ENCODE measurements at regions not wholly inside any gene's neighbourhood (a gene's known extent, or its start where the extent isn't known, plus 50 kb on each side); places are given as distances from the start of the nearest gene placed in this dataset.

DNA sequence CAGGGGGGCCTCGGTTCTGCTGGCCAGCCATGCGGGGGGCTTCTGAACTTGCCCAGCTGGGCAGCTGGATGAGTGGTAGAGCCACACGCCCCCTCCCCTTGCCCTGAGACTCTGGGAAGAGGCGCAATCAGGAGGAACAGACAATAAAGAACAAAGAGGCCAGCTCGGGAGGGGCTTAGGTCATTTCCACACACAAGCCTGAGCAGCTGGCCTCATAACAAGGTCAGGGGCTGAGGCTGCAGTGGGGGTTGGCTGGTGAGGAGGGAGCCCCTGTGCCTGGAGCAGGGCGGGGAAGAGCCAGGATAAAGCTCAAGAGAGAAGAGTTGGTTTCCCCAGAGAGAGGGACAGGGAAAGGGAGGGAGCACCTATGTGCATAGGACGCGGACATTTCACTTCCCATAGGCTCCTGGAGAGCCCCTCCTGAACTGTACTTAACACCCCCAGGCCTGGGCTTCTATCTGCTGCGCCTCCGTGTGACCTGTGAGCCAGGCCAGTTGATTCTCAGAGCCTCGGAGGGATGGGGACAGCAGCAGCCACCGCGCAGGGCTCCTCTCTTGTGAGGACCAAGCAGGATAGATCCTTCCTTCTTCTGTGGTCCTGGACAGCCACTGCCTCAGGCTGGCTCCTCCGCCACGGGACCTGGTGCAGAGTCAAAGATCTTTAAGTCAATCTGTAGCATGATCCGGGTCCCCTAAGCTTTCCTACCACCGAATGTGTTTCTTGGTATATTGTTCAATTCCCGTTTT, 75.3 kb upstream of the GGTA1 start:
- Histone ChIP-seq H3K27me3 (ENCODE audit: insufficient read depth, low read depth, severe bottlenecking) (no peaks in the 10 kb centered on the region), H3K4me3 (ENCODE audit: low read depth, low read length) (no peak overlapping the region), H3K36me3 (peaks cover 3% of the 10 kb centered on the region; the same call in 1 of the 2 replicates), H3K27ac (peak overlapping the region; percentile 94), H3K9me3 (ENCODE audit: severe bottlenecking) (no peaks in the 10 kb centered on the region)
- peak; percentile 91 for DNase-seq
- TF ChIP-seq CTCF (IDR thresholded peaks at IDR 0.05; ENCODE audit: low read depth, low read length) = no peak

- TF ChIP-seq CTCF (IDR thresholded peaks at IDR 0.05; ENCODE audit: low read depth, low read length) = peak; percentile 26; the same call in 1 of the 2 replicates
- DNase-seq = peak; percentile 64
- peak overlapping the region; percentile 94 for H3K27ac ChIP-seq
These were observed 75.0 kb upstream of the DAB2IP start for GRCh38 chr9:121576281-121577075.

GRCh38 chr9:121577166-121577565, 74.3 kb upstream of the DAB2IP start:
- Histone ChIP-seq H3K9me3 (ENCODE audit: severe bottlenecking) (no peaks in the 10 kb centered on the region), H3K4me3 (ENCODE audit: low read depth, low read length) (no peak overlapping the region), H3K27me3 (ENCODE audit: insufficient read depth, low read depth, severe bottlenecking) (no peaks in the 10 kb centered on the region), H3K27ac (peak overlapping the region; percentile 94), H3K36me3 (no peaks in the 10 kb centered on the region)
- peak; percentile 67 for DNase-seq
- TF ChIP-seq CTCF (IDR thresholded peaks at IDR 0.05; ENCODE audit: low read depth, low read length) = no peak

More at GRCh38 chr9:121576281-121577075, 75.0 kb upstream of the DAB2IP start:
- H3K36me3 ChIP-seq = no peaks in the 10 kb centered on the region
- H3K27me3 ChIP-seq (ENCODE audit: insufficient read depth, low read depth, severe bottlenecking) = no peaks in the 10 kb centered on the region
- H3K4me3 ChIP-seq (ENCODE audit: low read depth, low read length) = no peak overlapping the region
- no peaks in the 10 kb centered on the region for H3K9me3 ChIP-seq (ENCODE audit: severe bottlenecking)

- H3K4me3 ChIP-seq (ENCODE audit: low read depth, low read length) = no peak overlapping the region
- H3K36me3 ChIP-seq = no peaks in the 10 kb centered on the region
- peak; percentile 43 for DNase-seq
- no peaks in the 10 kb centered on the region for H3K27me3 ChIP-seq (ENCODE audit: insufficient read depth, low read depth, severe bottlenecking)
- no peak for TF ChIP-seq CTCF (IDR thresholded peaks at IDR 0.05; ENCODE audit: low read depth, low read length)
- no peaks in the 10 kb centered on the region for H3K9me3 ChIP-seq (ENCODE audit: severe bottlenecking)
- peak overlapping the region; percentile 94 for H3K27ac ChIP-seq
These were observed 73.9 kb upstream of the DAB2IP start for GRCh38 chr9:121577572-121577971.

DNA sequence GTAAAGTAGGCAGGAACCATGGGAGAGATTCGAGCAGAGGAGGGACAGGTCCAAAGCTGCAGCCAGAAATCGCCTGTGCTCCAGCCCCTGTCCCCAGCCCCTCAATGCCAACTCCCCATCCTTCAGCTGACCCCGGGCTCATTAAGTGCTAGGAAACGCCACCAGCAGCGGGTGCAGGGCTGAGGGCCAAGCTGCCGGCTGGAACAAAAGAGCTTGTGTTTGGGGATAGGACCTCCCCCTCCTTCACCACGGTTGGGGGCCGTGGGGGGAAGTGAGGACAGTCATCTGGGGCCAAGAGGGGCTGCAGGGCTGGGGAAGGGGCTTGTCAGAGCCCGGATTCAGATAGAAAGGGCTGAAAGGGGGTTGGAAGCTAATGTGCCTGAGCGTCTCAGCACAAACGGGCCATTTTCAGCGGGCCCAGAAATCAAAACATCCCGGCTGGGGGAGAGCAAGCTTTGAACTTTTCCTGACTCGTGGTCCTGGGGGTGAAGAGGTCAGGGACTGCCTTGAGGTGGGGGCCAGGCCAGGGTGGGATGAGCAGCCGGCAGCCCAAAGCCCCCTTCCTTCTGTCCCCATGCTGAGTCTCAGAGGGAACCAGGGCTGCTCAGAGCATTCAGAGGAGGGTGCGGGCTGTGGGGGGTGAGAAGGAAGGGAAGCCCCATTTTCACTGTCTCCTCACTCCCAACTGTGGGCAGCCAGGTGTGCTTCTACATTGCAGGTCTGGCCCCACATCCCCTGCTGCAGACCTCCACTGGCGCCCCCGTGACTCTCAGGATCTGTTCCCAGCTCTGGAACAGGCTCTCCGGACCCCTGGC, 69.4 kb upstream of the DAB2IP start:
- no peak overlapping the region for H3K4me3 ChIP-seq (ENCODE audit: low read depth, low read length)
- TF ChIP-seq CTCF (IDR thresholded peaks at IDR 0.05; ENCODE audit: low read depth, low read length) = no peak

More for the DNA sequence above, 69.4 kb upstream of the DAB2IP start:
- Histone ChIP-seq H3K27ac (no peak overlapping the region), H3K36me3 (no peaks in the 10 kb centered on the region), H3K9me3 (ENCODE audit: severe bottlenecking) (no peaks in the 10 kb centered on the region), H3K27me3 (ENCODE audit: insufficient read depth, low read depth, severe bottlenecking) (no peaks in the 10 kb centered on the region)
- DNase-seq = no peak
